Mesenchymal stem cell (in vitro differentiated cells and primary cell): ENCODE measurements at regions not wholly inside any gene's neighbourhood (a gene's known extent, or its start where the extent isn't known, plus 50 kb on each side); places are given as distances from the start of the nearest gene placed in this dataset.

Source experiments
- DNase-seq: peaks from one replicate; pipeline ENCODE4 v3.0.0-alpha.2; 2013
- H2AFZ ChIP-seq: one replicate; pipeline ENCODE4 v1.6.1; 2013; ENCODE audit warnings: low read depth, mild to moderate bottlenecking, control low read depth, inconsistent platforms, low read length, moderate library complexity
- H2AK5ac ChIP-seq: 2 replicates; pipeline ENCODE4 v1.6.1; 2013; ENCODE audit warnings: low read length, moderate library complexity, mild to moderate bottlenecking, inconsistent platforms; ENCODE audit not compliant: severe bottlenecking
- H2BK120ac ChIP-seq: one replicate; pipeline ENCODE4 v1.6.1; 2013; ENCODE audit warnings: low read depth, mild to moderate bottlenecking, inconsistent platforms, low read length, moderate library complexity
- H2BK12ac ChIP-seq, 2 experiments: one replicate each; pipeline ENCODE4 v1.6.1; 2013; ENCODE audit warnings: inconsistent platforms in 2 of 2, low read length in 2 of 2, mild to moderate bottlenecking in 2 of 2, moderate library complexity in 2 of 2, control low read depth in 1 of 2
- H2BK15ac ChIP-seq: one replicate; pipeline ENCODE4 v1.6.1; 2013; ENCODE audit warnings: mild to moderate bottlenecking, low read depth, inconsistent platforms; ENCODE audit not compliant: poor library complexity, severe bottlenecking
- H2BK5ac ChIP-seq: 2 replicates; pipeline ENCODE4 v1.6.1; 2013; ENCODE audit warnings: low read depth, mild to moderate bottlenecking, low read length, control low read depth, inconsistent platforms; ENCODE audit not compliant: poor library complexity, severe bottlenecking
- H3K14ac ChIP-seq, 2 experiments: one replicate each; pipeline ENCODE4 v1.6.1; 2013; ENCODE audit warnings: inconsistent platforms in 2 of 2, low read length in 2 of 2, control low read depth in 1 of 2, mild to moderate bottlenecking in 1 of 2, moderate library complexity in 1 of 2
- H3K18ac ChIP-seq, 2 experiments: one replicate each; pipeline ENCODE4 v1.6.1; 2013; ENCODE audit warnings: inconsistent platforms in 2 of 2, low read length in 2 of 2, control low read depth in 1 of 2, low read depth in 1 of 2, mild to moderate bottlenecking in 1 of 2
- H3K23ac ChIP-seq, 2 experiments: one replicate each; pipeline ENCODE4 v1.6.1; 2013; ENCODE audit warnings: inconsistent platforms in 2 of 2, low read length in 2 of 2, mild to moderate bottlenecking in 2 of 2, moderate library complexity in 2 of 2, control low read depth in 1 of 2
- H3K27ac ChIP-seq: 2 replicates; pipeline ENCODE4 v1.5.1; 2013; ENCODE audit warnings: mild to moderate bottlenecking, moderate library complexity, low read length, control low read depth, inconsistent platforms; ENCODE audit not compliant: poor library complexity, severe bottlenecking
- H3K27me3 ChIP-seq, 2 experiments: 2 replicates each; pipeline versions ENCODE4 v1.6.1 to v1.7.0; 2013; ENCODE audit warnings: low read length in 2 of 2, mild to moderate bottlenecking in 2 of 2, moderate library complexity in 2 of 2, control low read depth in 1 of 2, inconsistent platforms in 1 of 2; ENCODE audit not compliant: control insufficient read depth in 1 of 2, insufficient read depth in 1 of 2
- H3K36me3 ChIP-seq, 2 experiments: 2 replicates each; pipeline versions ENCODE4 v1.6.1 to v1.7.0; 2013; ENCODE audit warnings: low read length in 2 of 2, control low read depth in 1 of 2, inconsistent platforms in 1 of 2, low read depth in 1 of 2, mild to moderate bottlenecking in 1 of 2; ENCODE audit not compliant: insufficient read depth in 2 of 2, control insufficient read depth in 1 of 2
- H3K4ac ChIP-seq, 2 experiments: one replicate each; pipeline ENCODE4 v1.6.1; 2013; ENCODE audit warnings: inconsistent platforms in 2 of 2, low read length in 2 of 2, mild to moderate bottlenecking in 2 of 2, moderate library complexity in 2 of 2, control low read depth in 1 of 2, low read depth in 1 of 2
- H3K4me1 ChIP-seq: 2 replicates; pipeline ENCODE4 v1.6.1; 2013; ENCODE audit warnings: low read depth, low read length, control low read depth; ENCODE audit not compliant: control insufficient read depth, insufficient read depth
- H3K4me2 ChIP-seq: 2 replicates; pipeline ENCODE4 v1.6.1; 2013; ENCODE audit warnings: low read length, mild to moderate bottlenecking, inconsistent platforms; ENCODE audit not compliant: poor library complexity, severe bottlenecking
- H3K4me3 ChIP-seq, 2 experiments: 2 replicates each; pipeline versions ENCODE4 v1.5.1 to v1.7.0; 2013; ENCODE audit warnings: low read length in 2 of 2, mild to moderate bottlenecking in 2 of 2, control low read depth in 1 of 2, low read depth in 1 of 2; ENCODE audit not compliant: insufficient read depth in 1 of 2
- H3K79me1 ChIP-seq: replicated peaks from 2 replicates; pipeline ENCODE4 v1.6.1; 2013; ENCODE audit warnings: mild to moderate bottlenecking, control low read depth, low read length, inconsistent platforms; ENCODE audit not compliant: poor library complexity, severe bottlenecking
- H3K9ac ChIP-seq: 2 replicates; pipeline ENCODE4 v1.7.0; 2013; ENCODE audit warnings: mild to moderate bottlenecking, low read length, moderate library complexity
- H3K9me3 ChIP-seq: 2 replicates; pipeline ENCODE4 v1.7.0; 2013; ENCODE audit warnings: mild to moderate bottlenecking, low read length; ENCODE audit not compliant: control insufficient read depth
- H4K8ac ChIP-seq: one replicate; pipeline ENCODE4 v1.6.1; 2013; ENCODE audit warnings: inconsistent platforms, mild to moderate bottlenecking, low read length, moderate library complexity
- H4K91ac ChIP-seq: one replicate; pipeline ENCODE4 v1.6.1; 2013; ENCODE audit warnings: mild to moderate bottlenecking, low read length, inconsistent platforms
- WGBS: methylation state at CpG from one replicate; pipeline ENCODE4 v1.1.7; 2013; ENCODE audit warnings: mixed read lengths; 5-methylcytosine and 5-hydroxymethylcytosine counted together

DNA sequence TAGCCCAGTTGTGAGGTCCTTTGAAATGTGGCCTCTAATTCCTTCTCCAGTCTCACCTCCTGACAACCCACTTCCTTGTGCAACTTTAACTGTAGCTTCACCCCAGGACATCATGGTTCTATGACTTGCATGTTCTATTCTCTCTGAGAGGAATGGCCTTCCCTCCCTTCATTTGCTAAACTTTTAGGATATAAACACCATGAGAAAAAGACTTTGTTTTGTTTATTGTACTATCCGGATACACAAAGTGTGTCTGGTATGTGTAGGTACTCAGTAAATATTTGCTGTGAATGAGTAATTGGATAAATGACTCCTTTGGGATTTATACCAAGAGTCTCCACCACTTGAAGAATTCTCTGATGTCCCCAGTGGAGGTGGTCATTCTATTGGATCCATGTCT, 547.6 kb downstream of the INSC start:
- no peak overlapping the region for H3K4me3 ChIP-seq
- no peak overlapping the region for H2BK120ac ChIP-seq
- no peaks in the 10 kb centered on the region for H3K36me3 ChIP-seq
- no peak for DNase-seq
- H2AFZ ChIP-seq, result no peak overlapping the region
- no peak overlapping the region for H2BK15ac ChIP-seq
- no peak overlapping the region for H3K4ac ChIP-seq
- H3K79me1 ChIP-seq, result no peaks in the 10 kb centered on the region
- whole genome bisulfite sequencing, result 0% methylated on average over 1 of the region's 1 CpG
- H3K27ac ChIP-seq, result no peak overlapping the region
- peaks cover 3% of the 10 kb centered on the region for H3K9me3 ChIP-seq
- no peak overlapping the region for H3K14ac ChIP-seq
- H3K23ac ChIP-seq, result no peak overlapping the region
- H4K91ac ChIP-seq, result no peak overlapping the region
- H3K4me1 ChIP-seq, result peaks cover 6% of the 10 kb centered on the region
- H2BK12ac ChIP-seq, result no peak overlapping the region
- H3K18ac ChIP-seq, result peak overlapping the region in 1 of 2 experiments; percentile 87
- no peak overlapping the region for H4K8ac ChIP-seq
- H3K27me3 ChIP-seq, result peaks cover 38 to 41% of the 10 kb centered on the region in 2 experiments
- no peak overlapping the region for H2BK5ac ChIP-seq
- no peak overlapping the region for H3K4me2 ChIP-seq
- no peak overlapping the region for H2AK5ac ChIP-seq
- H3K9ac ChIP-seq, result no peak overlapping the region

DNA sequence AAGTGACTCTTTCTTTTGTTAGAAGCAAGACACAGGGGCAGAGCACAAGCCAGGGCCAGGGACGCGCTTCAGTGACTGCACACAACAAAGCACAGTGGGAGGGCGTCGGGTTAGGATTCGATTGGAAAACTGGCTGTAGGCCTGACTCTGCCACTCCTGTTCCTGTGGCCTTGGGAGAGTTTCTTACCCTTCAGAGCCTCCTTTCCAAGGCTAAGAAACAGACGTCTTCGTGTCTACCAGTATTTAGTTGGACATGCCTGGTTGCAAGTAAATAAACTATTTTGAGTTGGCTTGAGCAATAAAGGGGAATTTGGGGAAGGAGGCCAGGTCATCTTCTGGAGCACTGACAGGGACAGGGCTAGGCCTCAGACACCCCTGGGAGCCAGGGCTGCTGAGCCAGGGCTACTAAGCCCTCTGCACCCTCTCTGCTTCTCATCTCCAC, 549.1 kb downstream of the INSC start:
- Histone ChIP-seq H4K91ac (peak overlapping the region; percentile 89), H3K18ac (peak overlapping the region; percentile 71 to 85), H2AK5ac (no peak overlapping the region), H3K23ac (no peak overlapping the region), H2BK12ac (peak overlapping the region; percentile 75), H3K4ac (peak overlapping the region; percentile 49 to 89), H4K8ac (peak overlapping the region; percentile 76), H3K79me1 (no peaks in the 10 kb centered on the region), H3K9ac (no peak overlapping the region), H2BK5ac (no peak overlapping the region), H2BK15ac (no peak overlapping the region), H3K9me3 (peaks cover 4% of the 10 kb centered on the region), H3K4me3 (no peak overlapping the region), H3K27me3 (peaks cover 40 to 45% of the 10 kb centered on the region in 2 experiments), H3K36me3 (no peaks in the 10 kb centered on the region), H3K27ac (peak overlapping the region; percentile 25), H3K4me2 (no peak overlapping the region), H2BK120ac (peak overlapping the region; percentile 66), H3K14ac (peak overlapping the region in 1 of 2 experiments; percentile 73), H3K4me1 (peaks cover 6% of the 10 kb centered on the region), H2AFZ (no peak overlapping the region)
- peak; percentile 65 for DNase-seq
- WGBS, result 44% methylated on average over 7 of the region's 7 CpGs

DNA sequence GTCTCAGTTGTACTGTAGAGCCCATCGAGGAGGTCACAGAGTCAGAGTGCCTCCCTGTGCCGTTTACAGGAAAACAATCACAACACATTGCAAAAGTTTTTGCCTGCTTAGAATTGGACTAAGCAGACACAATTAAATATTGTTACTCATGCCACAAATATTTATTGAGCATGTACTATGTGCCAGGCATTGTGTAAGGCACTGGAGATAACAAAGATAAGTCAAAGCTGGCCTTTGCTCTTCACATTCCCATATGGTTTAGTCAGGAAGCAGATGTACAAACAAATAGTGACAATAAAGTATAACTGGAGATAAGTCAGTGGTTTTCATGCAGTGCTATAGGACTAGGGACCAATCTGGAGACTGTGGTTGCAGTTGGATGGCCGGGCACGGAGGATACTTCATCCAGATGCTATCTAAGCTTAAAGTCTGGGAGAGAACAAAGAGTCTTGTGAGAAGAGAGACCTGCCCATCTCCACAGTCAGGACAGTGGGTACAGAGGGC, 550.7 kb downstream of the INSC start:
- Histone ChIP-seq H2BK120ac (peak overlapping the region; percentile 93), H3K27ac (no peak overlapping the region), H2AFZ (no peak overlapping the region), H2BK12ac (peak overlapping the region; percentile 88), H3K9ac (no peak overlapping the region), H3K79me1 (no peaks in the 10 kb centered on the region), H3K4me3 (no peak overlapping the region), H3K4me2 (no peak overlapping the region), H2BK5ac (no peak overlapping the region), H2BK15ac (no peak overlapping the region), H3K9me3 (peaks cover 4% of the 10 kb centered on the region), H3K18ac (peak overlapping the region; percentile 85 to 93), H3K4me1 (peaks cover 6% of the 10 kb centered on the region), H3K36me3 (no peaks in the 10 kb centered on the region), H3K14ac (no peak overlapping the region), H3K4ac (peak overlapping the region; percentile 45 to 67), H4K8ac (peak overlapping the region; percentile 76), H4K91ac (peak overlapping the region; percentile 94), H3K27me3 (peaks cover 36% of the 10 kb centered on the region in 2 experiments), H3K23ac (no peak overlapping the region), H2AK5ac (no peak overlapping the region)
- DNase-seq, result peak; percentile 92
- WGBS, result 6% methylated on average over 4 of the region's 4 CpGs

DNA sequence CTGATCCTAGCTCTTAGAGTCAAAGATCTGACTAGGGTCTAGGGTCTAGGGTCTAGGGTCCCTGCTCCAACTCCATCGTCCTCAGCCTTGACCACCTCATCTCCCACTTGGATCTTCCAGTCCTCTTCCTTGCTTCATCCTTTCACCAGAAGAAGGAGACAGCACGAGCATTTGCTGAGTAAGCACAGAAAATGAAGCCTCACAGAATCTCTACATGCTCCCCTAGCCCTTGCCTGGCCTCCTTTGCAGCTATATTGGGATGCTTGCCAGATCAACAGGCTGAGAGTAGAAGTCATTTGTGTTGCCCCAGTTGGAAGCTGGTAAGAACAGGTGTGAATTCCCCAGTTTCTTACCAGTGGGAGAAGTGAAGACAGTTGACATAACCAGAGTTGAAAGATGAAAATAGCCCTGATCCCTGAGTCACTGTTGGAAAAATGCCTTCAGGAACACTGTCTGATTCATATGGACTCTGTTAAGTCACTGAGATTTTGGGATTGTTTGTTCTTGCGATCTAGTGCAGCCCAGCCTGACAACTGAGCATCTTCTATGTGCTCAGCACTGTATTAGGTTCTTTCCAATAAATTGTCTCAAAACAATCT, 552.5 kb downstream of the INSC start:
- H2AFZ ChIP-seq, result no peak overlapping the region

More for the DNA sequence above, 552.5 kb downstream of the INSC start:
- Histone ChIP-seq H3K4ac (peak overlapping the region in 1 of 2 experiments; percentile 1), H2BK12ac (peak overlapping the region; percentile 87 to 92), H3K9ac (no peak overlapping the region), H2BK15ac (no peak overlapping the region), H3K27ac (no peak overlapping the region), H3K18ac (peak overlapping the region; percentile 69 to 70), H3K4me3 (no peak overlapping the region), H4K8ac (no peak overlapping the region), H2AK5ac (no peak overlapping the region), H4K91ac (peak overlapping the region; percentile 43), H3K4me2 (no peak overlapping the region), H3K27me3 (peaks cover 18 to 27% of the 10 kb centered on the region in 2 experiments), H2BK120ac (peak overlapping the region; percentile 45), H3K79me1 (no peaks in the 10 kb centered on the region), H3K14ac (no peak overlapping the region), H3K36me3 (no peaks in the 10 kb centered on the region), H3K9me3 (peaks cover 4% of the 10 kb centered on the region), H2BK5ac (no peak overlapping the region), H3K4me1 (peaks cover 6% of the 10 kb centered on the region), H3K23ac (no peak overlapping the region)
- WGBS, result 94% methylated on average over 1 of the region's 3 CpGs
- DNase-seq, result peak; percentile 69
